ENCODE measurements at regions not wholly inside any gene's neighbourhood (a gene's known extent, or its start where the extent isn't known, plus 50 kb on each side); places are given as distances from the start of the nearest gene placed in this dataset.
"Not testable (repeated sequence)": the region's sequence is repeated elsewhere in the genome, so short reads cannot be mapped to it uniquely, and the experiment has no call there.

- H3K9me2 ChIP-seq (ENCODE audit: insufficient read depth), result no peaks in the 10 kb centered on the region
- H3K9me3 ChIP-seq (ENCODE audit: low read depth), result no peaks in the 10 kb centered on the region
- H3K79me2 ChIP-seq (ENCODE audit: insufficient read depth), result no peaks in the 10 kb centered on the region
- H3K36me3 ChIP-seq (ENCODE audit: low read depth), result no peaks in the 10 kb centered on the region
- no peak overlapping the region for H3K4me2 ChIP-seq (ENCODE audit: unreplicated experiment)
- 31 to 33% methylated on average over 7 of the region's 7 CpGs for WGBS, 2 experiments (ENCODE audit: low coverage in 1 of 2, low lambda C conversion rate in 2 of 2, missing lambda C conversion rate in 2 of 2)
- H2AFZ ChIP-seq, result no peak overlapping the region
- H3K27ac ChIP-seq, result no peak overlapping the region
- no peaks in the 10 kb centered on the region for H3K27me3 ChIP-seq (replicated peaks; ENCODE audit: insufficient read depth)
- H3F3A ChIP-seq (ENCODE audit: insufficient read depth), result no peaks in the 10 kb centered on the region
- no peaks in the 10 kb centered on the region for H3K4me1 ChIP-seq (ENCODE audit: insufficient read depth)
- DNase-seq, result no peak
- H4K20me1 ChIP-seq (ENCODE audit: insufficient read depth), result no peaks in the 10 kb centered on the region
- TF ChIP-seq EZH2 (IDR thresholded peaks at IDR 0.05; ENCODE audit: insufficient read depth, poor library complexity, severe bottlenecking) (no peak), EZH2phosphoT487 (IDR thresholded peaks at IDR 0.05; ENCODE audit: insufficient read depth, low read depth) (no peak)
- H3K9ac ChIP-seq, result no peak overlapping the region
- H3K4me3 ChIP-seq, result no peak overlapping the region
- in situ Hi-C loops (cut with MboI), result no loop called here
Observed at GRCh38 chr16:6698548-6698947, 634.1 kb upstream of the RBFOX1 start.

GRCh38 chr16:6695666-6696065 lies 637.0 kb upstream of the RBFOX1 start:
- no peak overlapping the region for H3K4me3 ChIP-seq
- H3K79me2 ChIP-seq (ENCODE audit: insufficient read depth), result no peaks in the 10 kb centered on the region
- 13 to 18% methylated on average over 3 of the region's 3 CpGs for WGBS, 2 experiments (ENCODE audit: low coverage in 1 of 2, low lambda C conversion rate in 2 of 2, missing lambda C conversion rate in 2 of 2)
- H3F3A ChIP-seq (ENCODE audit: insufficient read depth), result no peaks in the 10 kb centered on the region
- H3K4me2 ChIP-seq (ENCODE audit: unreplicated experiment), result no peak overlapping the region
- H3K27ac ChIP-seq, result no peak overlapping the region
- no peak for TF ChIP-seq EZH2phosphoT487 (IDR thresholded peaks at IDR 0.05; ENCODE audit: insufficient read depth, low read depth)
- TF ChIP-seq EZH2 (IDR thresholded peaks at IDR 0.05; ENCODE audit: insufficient read depth, poor library complexity, severe bottlenecking), result no peak
- no peaks in the 10 kb centered on the region for H3K4me1 ChIP-seq (ENCODE audit: insufficient read depth)
- H4K20me1 ChIP-seq (ENCODE audit: insufficient read depth), result no peaks in the 10 kb centered on the region
- in situ Hi-C loops (cut with MboI), result no loop called here
- no peak overlapping the region for H3K9ac ChIP-seq
- H3K9me3 ChIP-seq (ENCODE audit: low read depth), result no peaks in the 10 kb centered on the region
- no peaks in the 10 kb centered on the region for H3K27me3 ChIP-seq (replicated peaks; ENCODE audit: insufficient read depth)
- no peaks in the 10 kb centered on the region for H3K36me3 ChIP-seq (ENCODE audit: low read depth)
- H2AFZ ChIP-seq, result no peak overlapping the region
- no peaks in the 10 kb centered on the region for H3K9me2 ChIP-seq (ENCODE audit: insufficient read depth)
- no peak for DNase-seq

- in situ Hi-C loops (cut with MboI), result no loop called here
- 34% methylated on average over 6 of the region's 6 CpGs for WGBS, 2 experiments (ENCODE audit: low coverage in 1 of 2, low lambda C conversion rate in 2 of 2, missing lambda C conversion rate in 2 of 2)
Observed at GRCh38 chr16:6694636-6695035, 638.0 kb upstream of the RBFOX1 start.

GRCh38 chr16:6693418-6693817 lies 639.2 kb upstream of the RBFOX1 start:
- H4K20me1 ChIP-seq (ENCODE audit: insufficient read depth); in situ Hi-C loops (cut with MboI); H3K27ac ChIP-seq; H3K9me3 ChIP-seq (ENCODE audit: low read depth); H3K9me2 ChIP-seq (ENCODE audit: insufficient read depth); H3K36me3 ChIP-seq (ENCODE audit: low read depth); H3K4me1 ChIP-seq (ENCODE audit: insufficient read depth); H3K4me2 ChIP-seq (ENCODE audit: unreplicated experiment); H3K9ac ChIP-seq; H3F3A ChIP-seq (ENCODE audit: insufficient read depth); DNase-seq; H3K27me3 ChIP-seq (replicated peaks; ENCODE audit: insufficient read depth); H3K4me3 ChIP-seq; H3K79me2 ChIP-seq (ENCODE audit: insufficient read depth); H2AFZ ChIP-seq: not testable (repeated sequence)
- 8% methylated on average over 2 of the region's 2 CpGs for WGBS, 2 experiments (ENCODE audit: low coverage in 1 of 2, low lambda C conversion rate in 2 of 2, missing lambda C conversion rate in 2 of 2)

More at GRCh38 chr16:6694636-6695035, 638.0 kb upstream of the RBFOX1 start:
- H3K4me3 ChIP-seq, result no peak overlapping the region
- H3K4me2 ChIP-seq (ENCODE audit: unreplicated experiment), result no peak overlapping the region
- no peaks in the 10 kb centered on the region for H4K20me1 ChIP-seq (ENCODE audit: insufficient read depth)
- no peaks in the 10 kb centered on the region for H3K4me1 ChIP-seq (ENCODE audit: insufficient read depth)
- H3K36me3 ChIP-seq (ENCODE audit: low read depth), result no peaks in the 10 kb centered on the region
- H3F3A ChIP-seq (ENCODE audit: insufficient read depth), result no peaks in the 10 kb centered on the region
- no peaks in the 10 kb centered on the region for H3K79me2 ChIP-seq (ENCODE audit: insufficient read depth)
- H3K27ac ChIP-seq, result no peak overlapping the region
- no peak for DNase-seq
- H2AFZ ChIP-seq, result no peak overlapping the region
- H3K9me2 ChIP-seq (ENCODE audit: insufficient read depth), result no peaks in the 10 kb centered on the region
- TF ChIP-seq EZH2 (IDR thresholded peaks at IDR 0.05; ENCODE audit: insufficient read depth, poor library complexity, severe bottlenecking) (no peak), EZH2phosphoT487 (IDR thresholded peaks at IDR 0.05; ENCODE audit: insufficient read depth, low read depth) (no peak)
- H3K27me3 ChIP-seq (replicated peaks; ENCODE audit: insufficient read depth), result no peaks in the 10 kb centered on the region
- H3K9ac ChIP-seq, result no peak overlapping the region
- no peaks in the 10 kb centered on the region for H3K9me3 ChIP-seq (ENCODE audit: low read depth)

GRCh38 chr16:6692874-6693273 lies 639.8 kb upstream of the RBFOX1 start:
- in situ Hi-C loops (cut with MboI), result no loop called here

More at GRCh38 chr16:6692874-6693273, 639.8 kb upstream of the RBFOX1 start:
- H4K20me1 ChIP-seq (ENCODE audit: insufficient read depth), result no peaks in the 10 kb centered on the region
- no peak overlapping the region for H3K27ac ChIP-seq
- H3K4me1 ChIP-seq (ENCODE audit: insufficient read depth), result no peaks in the 10 kb centered on the region
- no peaks in the 10 kb centered on the region for H3K79me2 ChIP-seq (ENCODE audit: insufficient read depth)
- no peak overlapping the region for H3K4me2 ChIP-seq (ENCODE audit: unreplicated experiment)
- no peaks in the 10 kb centered on the region for H3K36me3 ChIP-seq (ENCODE audit: low read depth)
- DNase-seq, result no peak
- 64 to 81% methylated on average over 5 of the region's 5 CpGs for WGBS, 2 experiments (ENCODE audit: low coverage in 1 of 2, low lambda C conversion rate in 2 of 2, missing lambda C conversion rate in 2 of 2)
- H3K27me3 ChIP-seq (replicated peaks; ENCODE audit: insufficient read depth), result no peaks in the 10 kb centered on the region
- no peak overlapping the region for H3K9ac ChIP-seq
- H3F3A ChIP-seq (ENCODE audit: insufficient read depth), result no peaks in the 10 kb centered on the region
- no peaks in the 10 kb centered on the region for H3K9me3 ChIP-seq (ENCODE audit: low read depth)
- no peak for TF ChIP-seq EZH2phosphoT487 (IDR thresholded peaks at IDR 0.05; ENCODE audit: insufficient read depth, low read depth)
- no peak for TF ChIP-seq EZH2 (IDR thresholded peaks at IDR 0.05; ENCODE audit: insufficient read depth, poor library complexity, severe bottlenecking)
- no peak overlapping the region for H3K4me3 ChIP-seq
- H3K9me2 ChIP-seq (ENCODE audit: insufficient read depth), result no peaks in the 10 kb centered on the region
- H2AFZ ChIP-seq, result no peak overlapping the region

Measured in GM23248 (cell line).